ENCODE measurements at regions not wholly inside any gene's neighbourhood (a gene's known extent, or its start where the extent isn't known, plus 50 kb on each side); places are given as distances from the start of the nearest gene placed in this dataset.

- Histone ChIP-seq H3K4me1 (ENCODE audit: insufficient read depth) (no peaks in the 10 kb centered on the region), H3K27ac (no peak overlapping the region), H3K36me3 (no peaks in the 10 kb centered on the region), H3K27me3 (peaks cover 2% of the 10 kb centered on the region), H3K9me3 (no peaks in the 10 kb centered on the region), H3K4me3 (no peak overlapping the region)
- no peak for DNase-seq
- WGBS, 3 donors = 89 to 93% (median 92%) methylated on average over 27 of the region's 27 CpGs
- no peak for TF ChIP-seq POLR2A (IDR thresholded peaks at IDR 0.05)
- no peak for TF ChIP-seq EP300 (IDR thresholded peaks at IDR 0.05)
- TF ChIP-seq, protein P1, sequence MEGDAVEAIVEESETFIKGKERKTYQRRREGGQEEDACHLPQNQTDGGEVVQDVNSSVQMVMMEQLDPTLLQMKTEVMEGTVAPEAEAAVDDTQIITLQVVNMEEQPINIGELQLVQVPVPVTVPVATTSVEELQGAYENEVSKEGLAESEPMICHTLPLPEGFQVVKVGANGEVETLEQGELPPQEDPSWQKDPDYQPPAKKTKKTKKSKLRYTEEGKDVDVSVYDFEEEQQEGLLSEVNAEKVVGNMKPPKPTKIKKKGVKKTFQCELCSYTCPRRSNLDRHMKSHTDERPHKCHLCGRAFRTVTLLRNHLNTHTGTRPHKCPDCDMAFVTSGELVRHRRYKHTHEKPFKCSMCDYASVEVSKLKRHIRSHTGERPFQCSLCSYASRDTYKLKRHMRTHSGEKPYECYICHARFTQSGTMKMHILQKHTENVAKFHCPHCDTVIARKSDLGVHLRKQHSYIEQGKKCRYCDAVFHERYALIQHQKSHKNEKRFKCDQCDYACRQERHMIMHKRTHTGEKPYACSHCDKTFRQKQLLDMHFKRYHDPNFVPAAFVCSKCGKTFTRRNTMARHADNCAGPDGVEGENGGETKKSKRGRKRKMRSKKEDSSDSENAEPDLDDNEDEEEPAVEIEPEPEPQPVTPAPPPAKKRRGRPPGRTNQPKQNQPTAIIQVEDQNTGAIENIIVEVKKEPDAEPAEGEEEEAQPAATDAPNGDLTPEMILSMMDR (IDR thresholded peaks at IDR 0.05) = no peak
- intact Hi-C loops (cut with DNase I) = no loop called here
These were observed 158.8 kb downstream of the HGF start for GRCh38 chr7:81611040-81611439.

GRCh38 chr7:81608748-81609382 lies 161.0 kb downstream of the HGF start:
- Histone ChIP-seq H3K9me3 (no peaks in the 10 kb centered on the region), H3K4me3 (no peak overlapping the region), H3K36me3 (no peaks in the 10 kb centered on the region), H3K27me3 (peaks cover 2% of the 10 kb centered on the region), H3K27ac (no peak overlapping the region), H3K4me1 (ENCODE audit: insufficient read depth) (no peaks in the 10 kb centered on the region)
- intact Hi-C loops (cut with DNase I) = loop anchor here in 1 of 4 donors (10.0 kb wide), 1 partner anchor 46 kb away; no protein-coding TSS in a partner anchor
- WGBS, 3 donors = 85 to 89% (median 87%) methylated on average over 6 of the region's 6 CpGs
- no peak for DNase-seq
- TF ChIP-seq POLR2A (IDR thresholded peaks at IDR 0.05) (no peak), EP300 (IDR thresholded peaks at IDR 0.05) (no peak)
- TF ChIP-seq, protein P1 (IDR thresholded peaks at IDR 0.05) = no peak

- no peaks in the 10 kb centered on the region for H3K36me3 ChIP-seq
- H3K4me1 ChIP-seq (ENCODE audit: insufficient read depth) = no peaks in the 10 kb centered on the region
- H3K4me3 ChIP-seq = no peak overlapping the region
- H3K27me3 ChIP-seq = peaks cover 2% of the 10 kb centered on the region
- H3K27ac ChIP-seq = no peak overlapping the region
- intact Hi-C loops (cut with DNase I) = loop anchor here in 1 of 4 donors (10.0 kb wide), 1 partner anchor 47 kb away; no protein-coding TSS in a partner anchor
- DNase-seq = no peak
- H3K9me3 ChIP-seq = no peaks in the 10 kb centered on the region
- no peak for TF ChIP-seq EP300 (IDR thresholded peaks at IDR 0.05)
- TF ChIP-seq, protein P1 (IDR thresholded peaks at IDR 0.05) = no peak
- no peak for TF ChIP-seq POLR2A (IDR thresholded peaks at IDR 0.05)
These were observed 161.9 kb downstream of the HGF start for GRCh38 chr7:81607987-81608386.

- Histone ChIP-seq H3K4me1 (ENCODE audit: insufficient read depth) (no peaks in the 10 kb centered on the region), H3K36me3 (no peaks in the 10 kb centered on the region), H3K27me3 (peaks cover 2% of the 10 kb centered on the region), H3K4me3 (no peak overlapping the region), H3K9me3 (no peaks in the 10 kb centered on the region), H3K27ac (no peak overlapping the region)
- WGBS, 3 donors = 65 to 78% (median 74%) methylated on average over 3 of the region's 3 CpGs
- TF ChIP-seq, protein P1 (IDR thresholded peaks at IDR 0.05) = no peak
- no peak for TF ChIP-seq EP300 (IDR thresholded peaks at IDR 0.05)
- no peak for TF ChIP-seq POLR2A (IDR thresholded peaks at IDR 0.05)
- intact Hi-C loops (cut with DNase I) = loop anchor here in 1 of 4 donors (10.0 kb wide), 1 partner anchor 49 kb away; no protein-coding TSS in a partner anchor
- no peak for DNase-seq
These were observed 163.6 kb downstream of the HGF start for GRCh38 chr7:81606078-81606863.

Measured in ovary (tissue), 7 donors.